SH-SY5Y (cell line): ENCODE measurements at regions not wholly inside any gene's neighbourhood (a gene's known extent, or its start where the extent isn't known, plus 50 kb on each side); places are given as distances from the start of the nearest gene placed in this dataset.

ENCODE experiments used
- GATA2 ChIP-seq: IDR thresholded peaks from 2 replicates; pipeline ENCODE4 v1.6.1; 2011; ENCODE audit warnings: mild to moderate bottlenecking, low read depth, low read length
- GATA3 ChIP-seq: IDR thresholded peaks from 2 replicates; pipeline ENCODE4 v1.6.1; 2011; ENCODE audit warnings: low read depth, mild to moderate bottlenecking, low read length, moderate library complexity

DNA sequence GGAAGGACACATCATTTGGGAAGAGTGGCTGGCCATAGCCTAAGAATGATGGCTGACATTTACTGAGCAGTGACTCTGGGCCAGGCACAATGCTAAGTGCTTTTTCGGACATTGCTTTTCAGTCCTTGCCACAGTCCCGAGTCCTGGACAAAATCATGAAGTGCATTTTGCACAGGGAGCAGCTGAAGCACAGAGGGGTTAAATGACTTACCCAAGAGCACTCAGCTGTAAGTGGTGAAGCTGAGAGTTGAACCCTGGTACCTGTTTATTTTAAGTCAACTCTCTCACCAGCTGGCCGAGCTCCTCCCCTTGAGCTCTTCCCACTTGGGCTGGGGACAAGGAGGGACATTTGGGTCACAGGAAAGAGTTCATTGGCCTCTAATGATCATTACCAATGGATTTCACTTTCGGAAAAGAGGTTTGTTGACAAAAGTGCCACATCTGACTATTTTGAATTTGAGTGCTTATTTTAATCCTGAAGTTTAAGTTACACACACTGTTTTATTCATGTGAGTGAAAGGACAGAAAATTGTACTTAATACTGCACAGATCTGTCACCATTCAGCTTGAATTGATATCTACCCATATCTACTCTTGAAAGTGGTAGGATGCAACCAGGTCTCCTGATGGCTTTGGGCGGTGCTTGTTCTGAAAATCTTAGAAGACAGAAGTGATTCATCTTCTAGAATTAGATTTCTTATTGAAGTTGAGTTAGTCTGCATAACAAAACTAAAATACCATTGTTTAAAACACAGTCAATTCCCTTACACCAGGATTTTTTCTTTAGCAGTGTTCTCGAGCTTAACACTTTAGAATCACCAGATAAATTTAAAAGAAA lies 368.7 kb upstream of the PROK2 start:
- TF ChIP-seq GATA2, result no peak
- no peak for TF ChIP-seq GATA3
